Neural cell (in vitro differentiated cells): ENCODE measurements at regions not wholly inside any gene's neighbourhood (a gene's known extent, or its start where the extent isn't known, plus 50 kb on each side); places are given as distances from the start of the nearest gene placed in this dataset.

Source experiments
- H2AFZ ChIP-seq: fragments of 200-600, 300-800 bp; sonication (generic), shearing (Covaris generic); 2 replicates; pipeline ENCODE4 v1.6.0; 2014; ENCODE audit warnings: low read depth, mild to moderate bottlenecking, antibody characterized with exemption, low read length, moderate library complexity
- H3F3A ChIP-seq: fragments of 200-600 bp; shearing (Covaris generic); 2 replicates; pipeline ENCODE4 v1.6.1; 2016; ENCODE audit warnings: mild to moderate bottlenecking, moderate library complexity, mixed read lengths, antibody characterized with exemption, low read length; ENCODE audit not compliant: insufficient read depth, poor library complexity, severe bottlenecking
- H3K27ac ChIP-seq: fragments of 200-600, 300-800 bp; sonication (generic), shearing (Covaris generic); 2 replicates; pipeline ENCODE4 v1.5.1; 2014; ENCODE audit warnings: mild to moderate bottlenecking, low read length, moderate library complexity
- H3K27me3 ChIP-seq: fragments of 300-800, 200-600 bp; sonication (generic), shearing (Covaris generic); 2 replicates; pipeline ENCODE4 v1.6.0; 2014; ENCODE audit warnings: mild to moderate bottlenecking, low read depth, low read length, moderate library complexity; ENCODE audit not compliant: insufficient read depth
- H3K36me3 ChIP-seq: fragments of 300-800, 200-600 bp; sonication (generic), shearing (Covaris generic); 2 replicates; pipeline ENCODE4 v1.5.1; 2014; ENCODE audit warnings: mild to moderate bottlenecking, antibody characterized with exemption, low read length, moderate library complexity; ENCODE audit not compliant: insufficient read depth
- H3K4me2 ChIP-seq: fragments of 300-800, 200-600 bp; sonication (generic), shearing (Covaris generic); 2 replicates; pipeline ENCODE4 v1.6.0; 2014; ENCODE audit warnings: mild to moderate bottlenecking, low read length
- H3K4me3 ChIP-seq: fragments of 300-800, 200-600 bp; sonication (generic), shearing (Covaris generic); 2 replicates; pipeline ENCODE4 v1.5.1; 2014; ENCODE audit warnings: mild to moderate bottlenecking, low read length, moderate library complexity
- H3K79me2 ChIP-seq: fragments of 200-600 bp; shearing (Covaris generic); replicated peaks from 2 replicates; pipeline ENCODE4 v1.6.0; 2014; ENCODE audit warnings: mild to moderate bottlenecking, low read length, moderate library complexity; ENCODE audit not compliant: insufficient read depth
- H3K9ac ChIP-seq: fragments of 300-800, 200-600 bp; sonication (generic), shearing (Covaris generic); 2 replicates; pipeline ENCODE4 v1.6.1; 2016; ENCODE audit warnings: mild to moderate bottlenecking, low read length, mixed read lengths
- H3K9me2 ChIP-seq: fragments of 200-600 bp; shearing (Covaris generic); 2 replicates; pipeline ENCODE4 v1.6.1; 2016; ENCODE audit warnings: mild to moderate bottlenecking, low read length, mixed read lengths; ENCODE audit not compliant: insufficient read depth
- H3K9me3 ChIP-seq: fragments of 200-600, 300-800 bp; sonication (generic), shearing (Covaris generic); 2 replicates; pipeline ENCODE4 v1.6.1; 2016; ENCODE audit warnings: mild to moderate bottlenecking, mixed run types, low read length, moderate library complexity, mixed read lengths
- H4K20me1 ChIP-seq: fragments of 200-600 bp; shearing (Covaris generic); 2 replicates; pipeline ENCODE4 v1.6.1; 2016; ENCODE audit warnings: mild to moderate bottlenecking, mixed run types; ENCODE audit not compliant: insufficient read depth
- CTCF ChIP-seq: fragments of 450-650 bp; IDR thresholded peaks from 2 replicates; pipeline ENCODE4 v1.5.1; 2014; ENCODE audit warnings: antibody characterized with exemption, mild to moderate bottlenecking, moderate library complexity; ENCODE audit not compliant: poor library complexity, severe bottlenecking
- EP300 ChIP-seq: fragments of 450-650 bp; conservative IDR thresholded peaks from 2 replicates; pipeline ENCODE4 v1.6.1; 2014; ENCODE audit warnings: antibody characterized with exemption, mild to moderate bottlenecking, moderate library complexity; ENCODE audit not compliant: poor library complexity, severe bottlenecking
- EZH2 ChIP-seq: fragments of 200-600, 300-800 bp; shearing (Covaris generic), sonication (generic); IDR thresholded peaks from 2 replicates; pipeline ENCODE4 v1.6.1; 2014; ENCODE audit warnings: antibody characterized with exemption, low read length, borderline replicate concordance, mild to moderate bottlenecking; ENCODE audit not compliant: insufficient read depth, poor library complexity, severe bottlenecking
- MXI1 ChIP-seq: fragments of 450-650 bp; conservative IDR thresholded peaks from 2 replicates; pipeline ENCODE4 v1.6.1; 2014; ENCODE audit warnings: antibody characterized with exemption, mild to moderate bottlenecking; ENCODE audit not compliant: poor library complexity, severe bottlenecking
- POLR2AphosphoS5 ChIP-seq: IDR thresholded peaks from 2 replicates; pipeline ENCODE4 v1.6.1; 2012
- RAD21 ChIP-seq: fragments of 450-650 bp; conservative IDR thresholded peaks from 2 replicates; pipeline ENCODE4 v1.6.1; 2014; ENCODE audit warnings: antibody characterized with exemption, mild to moderate bottlenecking, moderate library complexity
- REST ChIP-seq: IDR thresholded peaks from 2 replicates; pipeline ENCODE4 v1.6.1; 2012; ENCODE audit warnings: borderline replicate concordance
- SMC3 ChIP-seq: fragments of 450-650 bp; conservative IDR thresholded peaks from 2 replicates; pipeline ENCODE4 v1.6.1; 2014; ENCODE audit warnings: antibody characterized with exemption, mild to moderate bottlenecking, moderate library complexity; ENCODE audit not compliant: poor library complexity
- TAF1 ChIP-seq: IDR thresholded peaks from 2 replicates; pipeline ENCODE4 v1.6.1; 2012; ENCODE audit warnings: low read depth

GRCh38 chr10:60508831-60509230, 119.2 kb upstream of the ANK3 start:
- H3K27ac ChIP-seq = no peak overlapping the region
- no peak overlapping the region for H3K4me3 ChIP-seq

GRCh38 chr10:60508037-60508436, 118.4 kb upstream of the ANK3 start:
- no peak overlapping the region for H3K9ac ChIP-seq
- no peak for TF ChIP-seq EZH2
- no peak for TF ChIP-seq EP300
- TF ChIP-seq REST = no peak
- TF ChIP-seq TAF1 = no peak
- no peak for TF ChIP-seq CTCF
- TF ChIP-seq SMC3 = no peak
- TF ChIP-seq RAD21 = no peak
- TF ChIP-seq POLR2AphosphoS5 = no peak
- TF ChIP-seq MXI1 = no peak

More at GRCh38 chr10:60508831-60509230, 119.2 kb upstream of the ANK3 start:
- Histone ChIP-seq H3K9me3 (no peaks in the 10 kb centered on the region), H3K36me3 (no peaks in the 10 kb centered on the region), H3K79me2 (peaks cover 39% of the 10 kb centered on the region), H2AFZ (no peak overlapping the region), H4K20me1 (peaks cover 14% of the 10 kb centered on the region), H3K9ac (no peak overlapping the region), H3K9me2 (no peaks in the 10 kb centered on the region), H3K27me3 (no peaks in the 10 kb centered on the region), H3K4me2 (no peak overlapping the region), H3F3A (peaks cover 5% of the 10 kb centered on the region)
- TF ChIP-seq MXI1 (no peak), EP300 (no peak), RAD21 (no peak), CTCF (no peak), POLR2AphosphoS5 (no peak), SMC3 (no peak)

More at GRCh38 chr10:60508037-60508436, 118.4 kb upstream of the ANK3 start:
- H3K4me3 ChIP-seq = no peak overlapping the region
- H3K79me2 ChIP-seq = peaks cover 31% of the 10 kb centered on the region
- H3K9me2 ChIP-seq = no peaks in the 10 kb centered on the region
- H3K27me3 ChIP-seq = no peaks in the 10 kb centered on the region
- H3K9me3 ChIP-seq = no peaks in the 10 kb centered on the region
- no peak overlapping the region for H2AFZ ChIP-seq
- H3K4me2 ChIP-seq = no peak overlapping the region
- H4K20me1 ChIP-seq = peaks cover 14% of the 10 kb centered on the region
- no peak overlapping the region for H3K27ac ChIP-seq
- no peaks in the 10 kb centered on the region for H3K36me3 ChIP-seq
- H3F3A ChIP-seq = peaks cover 5% of the 10 kb centered on the region
